ENCODE measurements at regions not wholly inside any gene's neighbourhood (a gene's known extent, or its start where the extent isn't known, plus 50 kb on each side); places are given as distances from the start of the nearest gene placed in this dataset.
"Not testable (repeated sequence)": the region's sequence is repeated elsewhere in the genome, so short reads cannot be mapped to it uniquely, and the experiment has no call there.

DNA sequence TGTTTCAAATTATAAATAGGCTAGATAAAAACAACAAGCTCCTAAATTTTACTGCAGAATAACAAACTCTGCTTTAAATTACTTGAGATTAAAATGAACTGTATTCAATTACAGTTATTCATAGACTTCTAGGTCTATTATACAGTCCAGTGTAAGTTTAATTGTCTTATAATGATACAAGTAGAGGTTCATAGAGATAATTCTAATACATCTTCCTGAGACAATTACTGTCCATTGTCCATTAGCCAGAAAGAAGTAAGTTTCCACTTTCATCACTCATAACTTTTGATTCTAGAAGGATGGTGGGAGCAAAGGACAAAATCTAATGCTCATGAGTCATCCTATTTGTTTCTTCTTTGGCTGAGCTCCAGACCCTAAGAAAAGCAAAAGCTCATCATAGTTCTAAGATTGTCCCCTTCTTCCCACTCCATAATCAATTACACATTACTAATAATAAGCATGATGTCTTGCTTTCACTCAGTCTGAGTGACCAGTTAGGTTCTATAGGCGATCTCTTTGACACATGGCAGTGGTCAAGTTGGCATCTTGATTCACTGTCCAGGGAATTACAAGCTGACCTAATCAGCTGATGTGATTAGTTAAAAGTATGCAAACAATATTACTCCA, 502.5 kb upstream of the IZUMO3 start:
- ATAC-seq (no peak), DNase-seq (no peak)
- 70 to 76% methylated on average over 1 of the region's 1 CpG for WGBS, 2 donors
- Histone ChIP-seq H3K36me3 (no peaks in the 10 kb centered on the region), H3K4me3 (no peak overlapping the region), H3K27me3 (no peaks in the 10 kb centered on the region), H3K9me3 (peaks cover 0 to 23% (median 0%) of the 10 kb centered on the region in 11 donors), H3K27ac (no peak overlapping the region), H3K4me1 (no peaks in the 10 kb centered on the region)
- TF ChIP-seq, protein P1, sequence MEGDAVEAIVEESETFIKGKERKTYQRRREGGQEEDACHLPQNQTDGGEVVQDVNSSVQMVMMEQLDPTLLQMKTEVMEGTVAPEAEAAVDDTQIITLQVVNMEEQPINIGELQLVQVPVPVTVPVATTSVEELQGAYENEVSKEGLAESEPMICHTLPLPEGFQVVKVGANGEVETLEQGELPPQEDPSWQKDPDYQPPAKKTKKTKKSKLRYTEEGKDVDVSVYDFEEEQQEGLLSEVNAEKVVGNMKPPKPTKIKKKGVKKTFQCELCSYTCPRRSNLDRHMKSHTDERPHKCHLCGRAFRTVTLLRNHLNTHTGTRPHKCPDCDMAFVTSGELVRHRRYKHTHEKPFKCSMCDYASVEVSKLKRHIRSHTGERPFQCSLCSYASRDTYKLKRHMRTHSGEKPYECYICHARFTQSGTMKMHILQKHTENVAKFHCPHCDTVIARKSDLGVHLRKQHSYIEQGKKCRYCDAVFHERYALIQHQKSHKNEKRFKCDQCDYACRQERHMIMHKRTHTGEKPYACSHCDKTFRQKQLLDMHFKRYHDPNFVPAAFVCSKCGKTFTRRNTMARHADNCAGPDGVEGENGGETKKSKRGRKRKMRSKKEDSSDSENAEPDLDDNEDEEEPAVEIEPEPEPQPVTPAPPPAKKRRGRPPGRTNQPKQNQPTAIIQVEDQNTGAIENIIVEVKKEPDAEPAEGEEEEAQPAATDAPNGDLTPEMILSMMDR (IDR thresholded peaks at IDR 0.05) = no peak
- intact Hi-C loops (cut with DNase I) = no loop called here

DNA sequence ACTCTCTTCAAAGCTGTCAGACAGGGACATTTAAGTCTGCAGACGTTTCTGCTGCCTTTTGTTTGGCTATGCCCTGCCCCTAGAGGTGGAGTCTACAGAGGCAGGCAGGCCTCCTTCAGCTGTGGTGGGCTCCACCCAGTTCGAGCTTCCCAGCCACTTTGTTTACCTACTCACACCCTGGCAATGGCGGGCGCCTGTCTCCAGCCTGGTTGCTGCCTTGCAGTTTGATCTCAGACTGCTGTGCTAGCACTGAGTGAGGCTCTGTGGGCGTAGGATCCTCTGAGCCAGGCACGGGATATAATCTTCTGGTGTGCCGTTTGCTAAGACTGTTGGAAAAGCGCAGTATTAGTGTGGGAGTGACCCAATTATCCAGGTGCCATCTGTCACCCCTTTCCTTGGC, 499.8 kb upstream of the IZUMO3 start:
- H3K36me3 ChIP-seq; ATAC-seq; H3K27ac ChIP-seq; H3K4me1 ChIP-seq; H3K27me3 ChIP-seq; DNase-seq; intact Hi-C loops (cut with DNase I); H3K4me3 ChIP-seq: not testable (repeated sequence)
- WGBS, 2 donors = 75 to 79% methylated on average over 8 of the region's 8 CpGs
- peaks cover 0 to 23% (median 0%) of the 10 kb centered on the region in 11 donors for H3K9me3 ChIP-seq

DNA sequence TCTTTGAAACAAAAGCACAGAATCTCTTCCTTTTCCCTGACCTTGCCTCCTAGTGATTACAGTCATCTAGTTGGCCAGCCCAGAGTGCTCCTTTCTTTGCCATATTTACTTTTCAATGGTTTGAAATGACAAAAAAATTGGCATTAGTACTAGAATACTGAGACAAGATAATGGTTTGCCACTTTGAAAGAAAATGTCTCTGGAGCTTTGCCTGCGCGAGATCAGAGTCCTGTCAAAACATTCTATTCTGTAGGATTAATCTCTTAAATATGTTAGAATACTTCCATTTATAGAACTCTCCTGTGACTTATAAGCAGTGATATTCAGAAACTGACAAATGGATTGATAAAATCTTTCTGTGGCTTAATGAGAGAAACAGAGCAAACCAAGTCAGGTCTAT, 484.0 kb upstream of the IZUMO3 start:
- ATAC-seq (no peak), DNase-seq (no peak)
- Histone ChIP-seq H3K4me1 (no peaks in the 10 kb centered on the region), H3K4me3 (no peak overlapping the region), H3K27ac (no peak overlapping the region), H3K9me3 (peaks cover 0 to 18% (median 0%) of the 10 kb centered on the region in 11 donors), H3K27me3 (no peaks in the 10 kb centered on the region), H3K36me3 (no peaks in the 10 kb centered on the region)
- intact Hi-C loops (cut with DNase I) = loop anchor here in 2 of 10 donors (5.0 to 10.0 kb wide), 2 partner anchors 47 to 295 kb away; no protein-coding TSS in a partner anchor
- TF ChIP-seq, protein P1 (IDR thresholded peaks at IDR 0.05) = no peak
- WGBS, 2 donors = 75 to 86% methylated on average over 2 of the region's 2 CpGs

DNA sequence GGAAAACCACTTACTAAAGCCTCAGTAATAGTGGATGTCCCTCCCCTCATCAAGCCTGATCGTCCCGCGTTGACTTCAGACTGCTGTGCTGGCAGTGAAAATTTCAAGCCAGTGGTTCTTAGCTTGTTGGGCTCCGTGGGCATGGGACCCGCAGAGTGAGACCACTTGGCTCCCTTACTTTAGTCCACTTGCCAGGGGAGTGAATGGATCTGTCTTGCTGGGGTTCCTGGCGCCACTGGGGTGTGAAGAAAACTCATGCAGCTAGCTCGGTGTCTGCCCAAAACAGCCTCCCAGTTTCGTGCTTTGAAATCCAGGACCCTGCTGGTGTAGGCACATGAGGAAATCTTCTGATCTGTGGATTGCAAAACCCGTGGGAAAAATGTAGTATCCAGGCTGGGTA, 480.0 kb upstream of the IZUMO3 start:
- H3K4me1 ChIP-seq = no peaks in the 10 kb centered on the region
- H3K9me3 ChIP-seq = peaks cover 0 to 51% (median 6%) of the 10 kb centered on the region in 11 donors
- no peak overlapping the region for H3K4me3 ChIP-seq
- H3K27ac ChIP-seq = no peak overlapping the region
- 76 to 79% methylated on average over 9 of the region's 9 CpGs for WGBS, 2 donors
- no peaks in the 10 kb centered on the region for H3K36me3 ChIP-seq
- no peaks in the 10 kb centered on the region for H3K27me3 ChIP-seq
- intact Hi-C loops (cut with DNase I) = loop anchor here in 2 of 10 donors (5.0 to 10.0 kb wide), 2 partner anchors 43 to 299 kb away; no protein-coding TSS in a partner anchor
- ATAC-seq (no peak), DNase-seq (no peak)
- TF ChIP-seq, protein P1 (IDR thresholded peaks at IDR 0.05) = no peak

DNA sequence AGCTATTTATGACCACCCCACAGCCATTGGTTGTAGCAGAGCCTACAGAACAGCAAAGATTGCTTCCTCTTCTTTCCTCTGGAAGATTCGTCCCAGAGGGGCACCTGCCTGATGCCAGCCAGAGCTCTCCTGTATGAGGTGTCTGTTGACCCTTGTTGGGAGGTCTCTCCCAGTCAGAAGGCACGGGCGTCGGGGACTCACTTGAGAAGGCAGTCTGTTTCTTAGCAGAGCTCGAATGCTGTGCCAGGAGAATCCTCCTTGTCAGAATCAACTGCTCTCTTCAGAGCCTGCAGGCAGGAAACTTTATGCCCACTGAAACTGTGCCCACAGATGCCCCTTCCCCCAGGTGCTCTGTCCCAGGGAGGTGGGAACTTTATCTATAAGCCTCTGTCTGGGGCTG, 479.5 kb upstream of the IZUMO3 start:
- 73 to 77% methylated on average over 5 of the region's 5 CpGs for WGBS, 2 donors
- intact Hi-C loops (cut with DNase I) = loop anchor here in 2 of 10 donors (5.0 to 10.0 kb wide), 2 partner anchors 43 to 300 kb away; no protein-coding TSS in a partner anchor

More for the DNA sequence above, 479.5 kb upstream of the IZUMO3 start:
- peaks cover 0 to 56% (median 6%) of the 10 kb centered on the region in 11 donors for H3K9me3 ChIP-seq
- H3K27me3 ChIP-seq = no peaks in the 10 kb centered on the region
- no peak overlapping the region for H3K4me3 ChIP-seq
- no peak for ATAC-seq
- no peaks in the 10 kb centered on the region for H3K36me3 ChIP-seq
- TF ChIP-seq, protein P1 (IDR thresholded peaks at IDR 0.05) = no peak
- H3K4me1 ChIP-seq = no peaks in the 10 kb centered on the region
- DNase-seq = no peak
- no peak overlapping the region for H3K27ac ChIP-seq

Measured in heart right ventricle (tissue), 16 donors.